ENCODE measurements at regions not wholly inside any gene's neighbourhood (a gene's known extent, or its start where the extent isn't known, plus 50 kb on each side); places are given as distances from the start of the nearest gene placed in this dataset.

- no peaks in the 10 kb centered on the region for H4K20me1 ChIP-seq (ENCODE audit: insufficient read depth, low read length)
- peaks cover 34% of the 10 kb centered on the region for H3K4me1 ChIP-seq (ENCODE audit: low read length)
- no peaks in the 10 kb centered on the region for H3K9me2 ChIP-seq (replicated peaks; ENCODE audit: insufficient read depth, low read length)
- no peaks in the 10 kb centered on the region for H3K27me3 ChIP-seq (replicated peaks; ENCODE audit: insufficient read depth, low read length)
- H3K9ac ChIP-seq (ENCODE audit: low read length): no peak overlapping the region
- no peaks in the 10 kb centered on the region for H3K36me3 ChIP-seq (replicated peaks; ENCODE audit: insufficient read depth, low read length)
- no peaks in the 10 kb centered on the region for H3K9me3 ChIP-seq (replicated peaks; ENCODE audit: insufficient read depth, low read length)
- no peak overlapping the region for H3K27ac ChIP-seq (ENCODE audit: low read length)
- H2AFZ ChIP-seq (ENCODE audit: low read length): no peak overlapping the region
- no peak for DNase-seq
- peaks cover 8% of the 10 kb centered on the region for H3K79me2 ChIP-seq (ENCODE audit: low read length)
- TF ChIP-seq EZH2 (optimal IDR thresholded peaks at IDR 0.05; ENCODE audit: low read depth, low read length) (no peak), CTCF (IDR thresholded peaks at IDR 0.05; ENCODE audit: low read length) (no peak), EZH2phosphoT487 (IDR thresholded peaks at IDR 0.05; ENCODE audit: low read length) (no peak)
- no peak overlapping the region for H3K4me2 ChIP-seq (ENCODE audit: low read depth, low read length)
- H3F3A ChIP-seq (ENCODE audit: insufficient read depth, low read length): peaks cover 2% of the 10 kb centered on the region; the same call in 1 of the 2 replicates
- H3K4me3 ChIP-seq (ENCODE audit: low read length): no peak overlapping the region
These were observed 76.5 kb downstream of the TENT5C start for GRCh38 chr1:117682372-117682771.

GRCh38 chr1:117683571-117684285 lies 77.9 kb downstream of the TENT5C start:
- Histone ChIP-seq H3K36me3 (replicated peaks; ENCODE audit: insufficient read depth, low read length) (no peaks in the 10 kb centered on the region), H3K4me1 (ENCODE audit: low read length) (peaks cover 38% of the 10 kb centered on the region), H3K79me2 (ENCODE audit: low read length) (peaks cover 12% of the 10 kb centered on the region), H4K20me1 (ENCODE audit: insufficient read depth, low read length) (no peaks in the 10 kb centered on the region), H3K9ac (ENCODE audit: low read length) (no peak overlapping the region), H3K4me2 (ENCODE audit: low read depth, low read length) (no peak overlapping the region), H3K27me3 (replicated peaks; ENCODE audit: insufficient read depth, low read length) (no peaks in the 10 kb centered on the region), H3K9me3 (replicated peaks; ENCODE audit: insufficient read depth, low read length) (no peaks in the 10 kb centered on the region), H3F3A (ENCODE audit: insufficient read depth, low read length) (peaks cover 2% of the 10 kb centered on the region; the same call in 1 of the 2 replicates), H3K27ac (ENCODE audit: low read length) (no peak overlapping the region), H3K4me3 (ENCODE audit: low read length) (no peak overlapping the region), H2AFZ (ENCODE audit: low read length) (no peak overlapping the region), H3K9me2 (replicated peaks; ENCODE audit: insufficient read depth, low read length) (no peaks in the 10 kb centered on the region)
- DNase-seq: no peak
- TF ChIP-seq EZH2 (optimal IDR thresholded peaks at IDR 0.05; ENCODE audit: low read depth, low read length) (no peak), EZH2phosphoT487 (IDR thresholded peaks at IDR 0.05; ENCODE audit: low read length) (no peak), CTCF (IDR thresholded peaks at IDR 0.05; ENCODE audit: low read length) (no peak)

GRCh38 chr1:117685936-117686806 lies 80.3 kb downstream of the TENT5C start:
- Histone ChIP-seq H3K9me3 (replicated peaks; ENCODE audit: insufficient read depth, low read length) (no peaks in the 10 kb centered on the region), H3K9me2 (replicated peaks; ENCODE audit: insufficient read depth, low read length) (no peaks in the 10 kb centered on the region), H3K9ac (ENCODE audit: low read length) (peak overlapping the region; percentile 52; the same call in 1 of the 2 replicates), H3K4me3 (ENCODE audit: low read length) (no peak overlapping the region), H3K27ac (ENCODE audit: low read length) (peak overlapping the region; percentile 79), H3K4me1 (ENCODE audit: low read length) (peaks cover 38% of the 10 kb centered on the region), H3K27me3 (replicated peaks; ENCODE audit: insufficient read depth, low read length) (no peaks in the 10 kb centered on the region), H3K36me3 (replicated peaks; ENCODE audit: insufficient read depth, low read length) (no peaks in the 10 kb centered on the region), H4K20me1 (ENCODE audit: insufficient read depth, low read length) (no peaks in the 10 kb centered on the region), H3K4me2 (ENCODE audit: low read depth, low read length) (peak overlapping the region; percentile 45), H3F3A (ENCODE audit: insufficient read depth, low read length) (peaks cover 2% of the 10 kb centered on the region; the same call in 1 of the 2 replicates), H2AFZ (ENCODE audit: low read length) (no peak overlapping the region), H3K79me2 (ENCODE audit: low read length) (peaks cover 12% of the 10 kb centered on the region)
- peak; percentile 72 for DNase-seq
- TF ChIP-seq EZH2phosphoT487 (IDR thresholded peaks at IDR 0.05; ENCODE audit: low read length): no peak
- TF ChIP-seq CTCF (IDR thresholded peaks at IDR 0.05; ENCODE audit: low read length): peak; percentile 58
- no peak for TF ChIP-seq EZH2 (optimal IDR thresholded peaks at IDR 0.05; ENCODE audit: low read depth, low read length)

Measured in MM.1S (cell line).